ENCODE measurements at regions not wholly inside any gene's neighbourhood (a gene's known extent, or its start where the extent isn't known, plus 50 kb on each side); places are given as distances from the start of the nearest gene placed in this dataset.

DNA sequence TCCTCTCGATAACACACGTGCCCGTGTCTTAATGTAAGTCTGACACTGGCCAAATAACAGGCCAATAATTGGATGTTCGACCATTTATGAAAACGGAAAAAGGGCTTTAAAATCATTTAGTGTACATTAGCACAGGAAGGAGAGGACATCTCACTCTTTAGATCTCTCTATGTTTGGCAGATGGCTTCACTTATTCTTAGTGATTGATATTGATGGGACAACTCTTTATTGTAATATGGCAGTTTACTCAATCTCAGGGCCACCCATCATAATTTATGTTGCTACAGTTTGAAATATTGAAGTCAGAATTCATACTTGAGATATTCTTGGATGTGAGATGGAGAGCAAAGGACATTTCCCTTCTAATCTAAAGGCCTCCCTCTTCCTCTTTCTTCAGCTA lies 430.7 kb upstream of the ARGLU1 start:
- Histone ChIP-seq H3K79me2 (ENCODE audit: low read length) (no peaks in the 10 kb centered on the region), H3K27ac (ENCODE audit: low read length) (no peak overlapping the region), H3K9me3 (ENCODE audit: low read length) (no peaks in the 10 kb centered on the region), H3K36me3 (ENCODE audit: low read depth, low read length) (no peaks in the 10 kb centered on the region), H3K27me3 (ENCODE audit: low read length) (0 out of 2 replicates have a peak, but pooled peaks cover 5% of the 10 kb centered on the region), H3K4me2 (ENCODE audit: low read length) (no peak overlapping the region), H3K4me3 (ENCODE audit: low read length) (no peak overlapping the region), H3K9me2 (replicated peaks; ENCODE audit: low read length) (no peaks in the 10 kb centered on the region), H3K4me1 (ENCODE audit: insufficient read depth, low read length) (no peaks in the 10 kb centered on the region), H3F3A (ENCODE audit: low read length, unreplicated experiment) (no peaks in the 10 kb centered on the region), H4K20me1 (ENCODE audit: low read length) (no peaks in the 10 kb centered on the region), H2AFZ (ENCODE audit: low read length) (no peak overlapping the region), H3K9ac (ENCODE audit: low read length) (no peak overlapping the region)
- no TSS peak for BruUV-seq (replicated peaks)
- intact Hi-C loops (cut with micrococcal nuclease): no loop called here
- ATAC-seq: no peak
- CTCF ChIA-PET: no interaction called here
- TF ChIP-seq EZH2 (IDR thresholded peaks at IDR 0.05; ENCODE audit: low read length, unreplicated experiment) (no peak), EZH2phosphoT487 (IDR thresholded peaks at IDR 0.05; ENCODE audit: borderline replicate concordance, low read length) (no peak)
- TF ChIP-seq, protein P1, sequence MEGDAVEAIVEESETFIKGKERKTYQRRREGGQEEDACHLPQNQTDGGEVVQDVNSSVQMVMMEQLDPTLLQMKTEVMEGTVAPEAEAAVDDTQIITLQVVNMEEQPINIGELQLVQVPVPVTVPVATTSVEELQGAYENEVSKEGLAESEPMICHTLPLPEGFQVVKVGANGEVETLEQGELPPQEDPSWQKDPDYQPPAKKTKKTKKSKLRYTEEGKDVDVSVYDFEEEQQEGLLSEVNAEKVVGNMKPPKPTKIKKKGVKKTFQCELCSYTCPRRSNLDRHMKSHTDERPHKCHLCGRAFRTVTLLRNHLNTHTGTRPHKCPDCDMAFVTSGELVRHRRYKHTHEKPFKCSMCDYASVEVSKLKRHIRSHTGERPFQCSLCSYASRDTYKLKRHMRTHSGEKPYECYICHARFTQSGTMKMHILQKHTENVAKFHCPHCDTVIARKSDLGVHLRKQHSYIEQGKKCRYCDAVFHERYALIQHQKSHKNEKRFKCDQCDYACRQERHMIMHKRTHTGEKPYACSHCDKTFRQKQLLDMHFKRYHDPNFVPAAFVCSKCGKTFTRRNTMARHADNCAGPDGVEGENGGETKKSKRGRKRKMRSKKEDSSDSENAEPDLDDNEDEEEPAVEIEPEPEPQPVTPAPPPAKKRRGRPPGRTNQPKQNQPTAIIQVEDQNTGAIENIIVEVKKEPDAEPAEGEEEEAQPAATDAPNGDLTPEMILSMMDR (conservative IDR thresholded peaks at IDR 0.05; ENCODE audit: low read depth, low read length): no peak
- POLR2A ChIA-PET (ENCODE audit: unreplicated experiment): no interaction called here
- no peak for DNase-seq

DNA sequence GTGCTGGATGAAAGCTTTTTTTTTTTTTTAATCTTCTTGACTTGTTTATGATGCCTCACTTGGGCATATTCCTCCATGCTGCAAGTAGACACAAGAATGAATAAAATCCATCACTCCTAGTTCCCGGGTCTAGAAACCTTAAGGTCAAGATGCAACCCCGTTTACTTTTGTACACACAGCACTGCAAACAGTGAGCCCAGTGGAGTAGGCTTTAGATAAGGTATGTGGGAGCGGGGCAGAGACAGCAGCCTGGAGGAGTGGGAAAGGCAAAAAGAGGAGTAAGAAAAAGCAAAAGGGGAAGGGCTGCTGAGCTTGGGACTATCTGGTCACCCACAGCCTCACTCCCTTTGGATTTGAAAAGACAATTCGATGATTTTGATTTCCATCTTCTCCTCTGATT lies 429.8 kb upstream of the ARGLU1 start:
- POLR2A ChIA-PET (ENCODE audit: unreplicated experiment): no interaction called here
- TF ChIP-seq, protein P1 (conservative IDR thresholded peaks at IDR 0.05; ENCODE audit: low read depth, low read length): no peak
- TF ChIP-seq EZH2phosphoT487 (IDR thresholded peaks at IDR 0.05; ENCODE audit: borderline replicate concordance, low read length) (no peak), EZH2 (IDR thresholded peaks at IDR 0.05; ENCODE audit: low read length, unreplicated experiment) (no peak)

DNA sequence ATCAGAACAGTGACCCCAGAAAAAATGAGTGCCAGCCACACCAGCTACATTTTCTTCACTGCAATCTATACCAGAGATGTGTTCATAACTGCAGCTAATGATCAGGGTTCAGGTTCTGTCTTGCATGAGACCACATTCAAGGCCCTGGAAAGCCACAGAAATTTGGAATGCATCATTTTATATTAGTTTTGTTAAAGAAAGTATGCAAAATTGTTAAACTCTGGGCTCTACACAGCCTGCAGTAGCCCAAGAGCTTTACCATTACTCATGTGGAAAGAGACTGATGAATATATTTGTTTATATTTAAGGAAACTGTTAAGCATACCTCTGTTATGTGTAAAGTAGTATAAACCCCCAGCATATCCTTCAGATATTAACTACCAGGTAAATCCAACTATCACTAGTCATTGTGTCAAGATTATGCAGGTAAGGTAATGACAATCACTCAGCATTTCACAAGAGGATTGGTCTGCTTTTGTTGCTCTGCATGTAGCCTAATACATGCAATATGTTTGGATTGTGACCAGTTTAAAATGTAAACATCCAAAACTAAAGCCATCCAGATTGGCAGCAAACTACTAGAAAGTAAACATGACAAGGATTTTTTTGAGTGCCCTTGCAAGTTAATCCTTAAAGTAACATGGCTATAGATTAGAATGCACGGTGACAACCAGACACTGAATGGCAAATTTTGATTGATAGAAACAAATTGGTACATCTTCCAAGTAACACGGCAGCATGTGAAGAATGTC lies 429.1 kb upstream of the ARGLU1 start:
- Histone ChIP-seq H4K20me1 (ENCODE audit: low read length) (no peaks in the 10 kb centered on the region), H3K9ac (ENCODE audit: low read length) (no peak overlapping the region), H3K27ac (ENCODE audit: low read length) (no peak overlapping the region), H3K9me3 (ENCODE audit: low read length) (no peaks in the 10 kb centered on the region), H3K79me2 (ENCODE audit: low read length) (no peaks in the 10 kb centered on the region), H3K4me2 (ENCODE audit: low read length) (no peak overlapping the region), H3K9me2 (replicated peaks; ENCODE audit: low read length) (no peaks in the 10 kb centered on the region), H3K4me1 (ENCODE audit: insufficient read depth, low read length) (no peaks in the 10 kb centered on the region), H3K4me3 (ENCODE audit: low read length) (no peak overlapping the region), H3K36me3 (ENCODE audit: low read depth, low read length) (no peaks in the 10 kb centered on the region), H2AFZ (ENCODE audit: low read length) (no peak overlapping the region), H3K27me3 (ENCODE audit: low read length) (0 out of 2 replicates have a peak, but pooled peaks cover 5% of the 10 kb centered on the region), H3F3A (ENCODE audit: low read length, unreplicated experiment) (no peaks in the 10 kb centered on the region)
- ATAC-seq (no peak), DNase-seq (no peak)
- ChIA-PET POLR2A (ENCODE audit: unreplicated experiment) (no interaction called here), CTCF (no interaction called here)
- no TSS peak for BruUV-seq (replicated peaks)
- intact Hi-C loops (cut with micrococcal nuclease): no loop called here
- no peak for TF ChIP-seq EZH2phosphoT487 (IDR thresholded peaks at IDR 0.05; ENCODE audit: borderline replicate concordance, low read length)
- TF ChIP-seq, protein P1 (conservative IDR thresholded peaks at IDR 0.05; ENCODE audit: low read depth, low read length): no peak
- no peak for TF ChIP-seq EZH2 (IDR thresholded peaks at IDR 0.05; ENCODE audit: low read length, unreplicated experiment)

More for the DNA sequence above, 429.8 kb upstream of the ARGLU1 start:
- Histone ChIP-seq H3K36me3 (ENCODE audit: low read depth, low read length) (no peaks in the 10 kb centered on the region), H4K20me1 (ENCODE audit: low read length) (no peaks in the 10 kb centered on the region), H3F3A (ENCODE audit: low read length, unreplicated experiment) (no peaks in the 10 kb centered on the region), H3K4me3 (ENCODE audit: low read length) (no peak overlapping the region), H3K9me2 (replicated peaks; ENCODE audit: low read length) (no peaks in the 10 kb centered on the region), H3K27ac (ENCODE audit: low read length) (no peak overlapping the region), H3K79me2 (ENCODE audit: low read length) (no peaks in the 10 kb centered on the region), H3K4me2 (ENCODE audit: low read length) (no peak overlapping the region), H3K9ac (ENCODE audit: low read length) (no peak overlapping the region), H3K27me3 (ENCODE audit: low read length) (0 out of 2 replicates have a peak, but pooled peaks cover 5% of the 10 kb centered on the region), H3K4me1 (ENCODE audit: insufficient read depth, low read length) (no peaks in the 10 kb centered on the region), H3K9me3 (ENCODE audit: low read length) (no peaks in the 10 kb centered on the region), H2AFZ (ENCODE audit: low read length) (no peak overlapping the region)
- CTCF ChIA-PET: no interaction called here
- ATAC-seq: no peak
- BruUV-seq (replicated peaks): no TSS peak
- DNase-seq: no peak
- intact Hi-C loops (cut with micrococcal nuclease): no loop called here

Measured in PC-3 (cell line).